Sigmoid colon (tissue), 4 donors: ENCODE measurements at regions not wholly inside any gene's neighbourhood (a gene's known extent, or its start where the extent isn't known, plus 50 kb on each side); places are given as distances from the start of the nearest gene placed in this dataset.

Experiments used
- CTCF ChIP-seq, 4 experiments: fragments of 450-650 bp in 3 of 4; fragments of 200-600 bp in 1 of 4; IDR thresholded peaks; one replicate each; pipeline ENCODE4 v1.5.1; 2016 to 2019; ENCODE audit warnings: antibody characterized with exemption in 4 of 4, mild to moderate bottlenecking in 3 of 4, moderate library complexity in 2 of 4
- POLR2A ChIP-seq, 2 donors: fragments of 450-650 bp; IDR thresholded peaks; one replicate each; pipeline ENCODE4 v1.6.1; 2016; ENCODE audit warnings: antibody characterized with exemption in 2 of 2, mild to moderate bottlenecking in 2 of 2, moderate library complexity in 2 of 2
- POLR2AphosphoS5 ChIP-seq, 4 donors: sonication (generic); formaldehyde crosslinking; IDR thresholded peaks; one replicate each; pipeline ENCODE4 v1.6.1; 2017; ENCODE audit warnings: antibody characterized with exemption in 4 of 4

GRCh38 chr6:105705608-105706007 is 302.7 kb upstream of the PREP start:
- no peak for TF ChIP-seq CTCF (IDR thresholded peaks at IDR 0.05)
- TF ChIP-seq POLR2A (IDR thresholded peaks at IDR 0.05), result no peak
- TF ChIP-seq POLR2AphosphoS5 (IDR thresholded peaks at IDR 0.05), result no peak
